Spleen (tissue), 7 donors: ENCODE measurements at regions not wholly inside any gene's neighbourhood (a gene's known extent, or its start where the extent isn't known, plus 50 kb on each side); places are given as distances from the start of the nearest gene placed in this dataset.

Experiments used
- CTCF ChIP-seq, 11 experiments: fragments of 200-600 bp in 7 of 11; fragments of 450-650 bp in 4 of 11; sonication (generic) in 4 of 11; IDR thresholded peaks in 8 of 11; conservative IDR thresholded peaks in 3 of 11; 1 replicate in 7 of 11; 2 replicates in 4 of 11; pipeline versions ENCODE4 v1.4.0 to v1.8.0; 2016 to 2021; ENCODE audit warnings: antibody characterized with exemption in 11 of 11, inconsistent platforms in 4 of 11, mild to moderate bottlenecking in 1 of 11
- POLR2A ChIP-seq, 3 donors: fragments of 450-650 bp; IDR thresholded peaks; one replicate each; pipeline ENCODE4 v1.5.1; 2017; ENCODE audit warnings: antibody characterized with exemption in 3 of 3, mild to moderate bottlenecking in 1 of 3
- donor health status: DM: no; HTN: no; CAD: no; lungs with moderate emphysema.
- donor health status: DM: no; HTN: no; CAD: no.
- donor health status: DM: no; HTN: no; CAD: no.

- TF ChIP-seq CTCF (IDR thresholded peaks at IDR 0.05 in 8 of 11, conservative IDR thresholded peaks at IDR 0.05 in 3 of 11) (no peak), POLR2A (IDR thresholded peaks at IDR 0.05) (no peak)
Observed at GRCh38 chr2:46813680-46814079, 101.9 kb downstream of the MCFD2 start.
